ENCODE measurements at regions not wholly inside any gene's neighbourhood (a gene's known extent, or its start where the extent isn't known, plus 50 kb on each side); places are given as distances from the start of the nearest gene placed in this dataset.

DNA sequence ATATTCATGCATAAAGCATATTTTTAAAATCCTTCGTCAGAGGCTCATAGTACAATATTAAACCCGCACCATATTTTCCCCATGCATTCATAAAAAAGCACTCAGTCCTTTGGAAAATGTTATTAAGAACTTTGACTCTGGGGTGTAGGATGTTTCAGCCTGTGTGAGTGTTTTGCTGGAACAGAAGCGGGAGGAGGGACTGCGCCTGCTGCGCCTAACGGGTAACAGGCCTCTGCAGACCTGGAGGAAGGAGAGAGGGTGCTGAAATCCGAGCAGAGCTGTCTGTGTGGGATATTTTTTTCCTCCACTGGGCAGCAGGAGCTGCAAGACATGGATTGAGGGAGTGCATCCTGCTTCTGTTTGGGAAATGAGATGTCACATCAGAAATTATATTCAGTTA lies 483.0 kb downstream of the BRD1 start (continued):
- TF ChIP-seq, protein P1, sequence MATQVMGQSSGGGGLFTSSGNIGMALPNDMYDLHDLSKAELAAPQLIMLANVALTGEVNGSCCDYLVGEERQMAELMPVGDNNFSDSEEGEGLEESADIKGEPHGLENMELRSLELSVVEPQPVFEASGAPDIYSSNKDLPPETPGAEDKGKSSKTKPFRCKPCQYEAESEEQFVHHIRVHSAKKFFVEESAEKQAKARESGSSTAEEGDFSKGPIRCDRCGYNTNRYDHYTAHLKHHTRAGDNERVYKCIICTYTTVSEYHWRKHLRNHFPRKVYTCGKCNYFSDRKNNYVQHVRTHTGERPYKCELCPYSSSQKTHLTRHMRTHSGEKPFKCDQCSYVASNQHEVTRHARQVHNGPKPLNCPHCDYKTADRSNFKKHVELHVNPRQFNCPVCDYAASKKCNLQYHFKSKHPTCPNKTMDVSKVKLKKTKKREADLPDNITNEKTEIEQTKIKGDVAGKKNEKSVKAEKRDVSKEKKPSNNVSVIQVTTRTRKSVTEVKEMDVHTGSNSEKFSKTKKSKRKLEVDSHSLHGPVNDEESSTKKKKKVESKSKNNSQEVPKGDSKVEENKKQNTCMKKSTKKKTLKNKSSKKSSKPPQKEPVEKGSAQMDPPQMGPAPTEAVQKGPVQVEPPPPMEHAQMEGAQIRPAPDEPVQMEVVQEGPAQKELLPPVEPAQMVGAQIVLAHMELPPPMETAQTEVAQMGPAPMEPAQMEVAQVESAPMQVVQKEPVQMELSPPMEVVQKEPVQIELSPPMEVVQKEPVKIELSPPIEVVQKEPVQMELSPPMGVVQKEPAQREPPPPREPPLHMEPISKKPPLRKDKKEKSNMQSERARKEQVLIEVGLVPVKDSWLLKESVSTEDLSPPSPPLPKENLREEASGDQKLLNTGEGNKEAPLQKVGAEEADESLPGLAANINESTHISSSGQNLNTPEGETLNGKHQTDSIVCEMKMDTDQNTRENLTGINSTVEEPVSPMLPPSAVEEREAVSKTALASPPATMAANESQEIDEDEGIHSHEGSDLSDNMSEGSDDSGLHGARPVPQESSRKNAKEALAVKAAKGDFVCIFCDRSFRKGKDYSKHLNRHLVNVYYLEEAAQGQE (IDR thresholded peaks at IDR 0.05; ENCODE audit: unreplicated experiment): no peak
- TF ChIP-seq EZH2 (IDR thresholded peaks at IDR 0.05; ENCODE audit: low read depth, unreplicated experiment) (no peak), NANOG (IDR thresholded peaks at IDR 0.05; ENCODE audit: borderline replicate concordance) (no peak)

DNA sequence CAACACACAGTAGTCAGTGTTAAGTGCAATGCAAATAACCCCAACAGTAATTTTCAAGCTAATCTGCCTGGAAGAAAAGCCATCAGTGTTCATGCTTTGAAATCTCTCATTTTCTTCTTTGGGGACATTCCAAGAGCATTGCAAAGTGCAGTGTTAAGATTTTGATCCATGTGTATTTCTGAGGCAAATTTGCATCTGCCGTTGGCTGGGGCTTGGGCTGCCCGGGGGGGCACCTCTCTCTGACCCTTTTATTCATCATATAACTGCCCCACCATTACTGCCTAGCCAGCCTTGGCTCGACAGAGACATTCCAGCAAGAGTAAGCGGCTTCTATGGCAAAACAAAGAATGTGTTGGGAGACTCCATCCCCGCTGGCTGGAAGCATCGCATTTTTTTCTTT lies 483.5 kb downstream of the BRD1 start:
- no peak for ATAC-seq
- H3K9me3 Mint-ChIP-seq: no peaks in the 10 kb centered on the region
- H3K79me2 ChIP-seq (replicated peaks; ENCODE audit: insufficient read depth): no peaks in the 10 kb centered on the region
- no peak overlapping the region for H3K4me3 ChIP-seq
- no peak overlapping the region for H3K4me2 ChIP-seq
- H3K4me1 Mint-ChIP-seq: peaks cover 9% of the 10 kb centered on the region; the same call in 2 of the 3 replicates
- H4K20me1 ChIP-seq (replicated peaks; ENCODE audit: insufficient read depth): no peaks in the 10 kb centered on the region
- DNase-seq (ENCODE audit: low spot score): no peak
- no peaks in the 10 kb centered on the region for H3K27me3 ChIP-seq (ENCODE audit: insufficient read depth)
- no peaks in the 10 kb centered on the region for H3K9me2 ChIP-seq (ENCODE audit: insufficient read depth)
- TF ChIP-seq NANOG (IDR thresholded peaks at IDR 0.05; ENCODE audit: borderline replicate concordance) (no peak), POLR2AphosphoS5 (IDR thresholded peaks at IDR 0.05; ENCODE audit: low read depth) (no peak), JUNB (IDR thresholded peaks at IDR 0.05; ENCODE audit: unreplicated experiment) (no peak), ZNF331 (CRISPR knock-in tag; IDR thresholded peaks at IDR 0.05; ENCODE audit: low read depth) (no peak)
- TF ChIP-seq, protein P2, sequence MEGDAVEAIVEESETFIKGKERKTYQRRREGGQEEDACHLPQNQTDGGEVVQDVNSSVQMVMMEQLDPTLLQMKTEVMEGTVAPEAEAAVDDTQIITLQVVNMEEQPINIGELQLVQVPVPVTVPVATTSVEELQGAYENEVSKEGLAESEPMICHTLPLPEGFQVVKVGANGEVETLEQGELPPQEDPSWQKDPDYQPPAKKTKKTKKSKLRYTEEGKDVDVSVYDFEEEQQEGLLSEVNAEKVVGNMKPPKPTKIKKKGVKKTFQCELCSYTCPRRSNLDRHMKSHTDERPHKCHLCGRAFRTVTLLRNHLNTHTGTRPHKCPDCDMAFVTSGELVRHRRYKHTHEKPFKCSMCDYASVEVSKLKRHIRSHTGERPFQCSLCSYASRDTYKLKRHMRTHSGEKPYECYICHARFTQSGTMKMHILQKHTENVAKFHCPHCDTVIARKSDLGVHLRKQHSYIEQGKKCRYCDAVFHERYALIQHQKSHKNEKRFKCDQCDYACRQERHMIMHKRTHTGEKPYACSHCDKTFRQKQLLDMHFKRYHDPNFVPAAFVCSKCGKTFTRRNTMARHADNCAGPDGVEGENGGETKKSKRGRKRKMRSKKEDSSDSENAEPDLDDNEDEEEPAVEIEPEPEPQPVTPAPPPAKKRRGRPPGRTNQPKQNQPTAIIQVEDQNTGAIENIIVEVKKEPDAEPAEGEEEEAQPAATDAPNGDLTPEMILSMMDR (conservative IDR thresholded peaks at IDR 0.05; ENCODE audit: low read depth in 2 of 2): no peak
- TF ChIP-seq, protein P3, sequence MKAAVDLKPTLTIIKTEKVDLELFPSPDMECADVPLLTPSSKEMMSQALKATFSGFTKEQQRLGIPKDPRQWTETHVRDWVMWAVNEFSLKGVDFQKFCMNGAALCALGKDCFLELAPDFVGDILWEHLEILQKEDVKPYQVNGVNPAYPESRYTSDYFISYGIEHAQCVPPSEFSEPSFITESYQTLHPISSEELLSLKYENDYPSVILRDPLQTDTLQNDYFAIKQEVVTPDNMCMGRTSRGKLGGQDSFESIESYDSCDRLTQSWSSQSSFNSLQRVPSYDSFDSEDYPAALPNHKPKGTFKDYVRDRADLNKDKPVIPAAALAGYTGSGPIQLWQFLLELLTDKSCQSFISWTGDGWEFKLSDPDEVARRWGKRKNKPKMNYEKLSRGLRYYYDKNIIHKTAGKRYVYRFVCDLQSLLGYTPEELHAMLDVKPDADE (IDR thresholded peaks at IDR 0.05): no peak
- H3K27me3 Mint-ChIP-seq (ENCODE audit: insufficient read depth, low read depth, poor library complexity): peaks cover 11% of the 10 kb centered on the region
- no peak overlapping the region for H2AFZ ChIP-seq
- no peak overlapping the region for H3K4me3 Mint-ChIP-seq
- no peaks in the 10 kb centered on the region for H3K4me1 ChIP-seq (ENCODE audit: insufficient read depth)
- H3F3A ChIP-seq (replicated peaks; ENCODE audit: low read depth): no peaks in the 10 kb centered on the region
- H3K36me3 ChIP-seq (ENCODE audit: insufficient read depth): peaks cover 4% of the 10 kb centered on the region; the same call in 1 of the 2 replicates
- H3K27ac ChIP-seq (ENCODE audit: low read depth): no peak overlapping the region
- H3K27ac Mint-ChIP-seq: no peak overlapping the region
- no peaks in the 10 kb centered on the region; the same call in 2 of the 3 replicates for H3K36me3 Mint-ChIP-seq (ENCODE audit: low read depth)

All from GM23338 (cell line).